Panc1 (cell line): ENCODE measurements at regions not wholly inside any gene's neighbourhood (a gene's known extent, or its start where the extent isn't known, plus 50 kb on each side); places are given as distances from the start of the nearest gene placed in this dataset.

Experiments used
- ATAC-seq: fragments of 200-7000 bp; cut with Tn5 transposase; 2 replicates; pipeline ENCODE4 v1.9.1; 2020; ENCODE audit warnings: mild to moderate bottlenecking, moderate library complexity
- BruUV-seq: library from RNA; stranded (reverse); fragments of 400-500 nt; replicated peaks from 2 replicates; lab custom pipeline; 2021; lab: Mats Ljungman, UMichigan
- CTCF ChIA-PET: fragments of 300-600 bp; sonication (Branson Sonifier 250); formaldehyde crosslinking; loops from one replicate; lab custom pipeline; 2022; ENCODE audit warnings: antibody characterized with exemption; lab: Charles Lee
- POLR2A ChIA-PET: fragments of 300-600 bp; sonication (Branson Sonifier 250); formaldehyde crosslinking; loops from one replicate; lab custom pipeline; 2022; ENCODE audit warnings: antibody characterized with exemption; lab: Charles Lee
- DNase-seq: peaks from one replicate; pipeline ENCODE4 v3.0.0-alpha.2; 2010; ENCODE audit warnings: low read depth, low spot score
- H3K27ac ChIP-seq: 2 replicates; pipeline ENCODE4 v1.5.1; 2011; ENCODE audit warnings: mild to moderate bottlenecking, low read length, inconsistent platforms
- H3K27me3 ChIP-seq: fragments of 200-500 bp; sonication (Bioruptor generic); 2 replicates; pipeline ENCODE4 v1.6.0; 2014; ENCODE audit warnings: low read length, inconsistent platforms; ENCODE audit not compliant: control insufficient read depth, insufficient read depth
- H3K36me3 ChIP-seq: fragments of 200-500 bp; sonication (Bioruptor generic); 2 replicates; pipeline ENCODE4 v1.5.1; 2014; ENCODE audit warnings: inconsistent platforms, mild to moderate bottlenecking, low read length, moderate library complexity; ENCODE audit not compliant: control insufficient read depth, insufficient read depth
- H3K4me1 ChIP-seq: 2 replicates; pipeline ENCODE4 v1.5.1; 2011; ENCODE audit warnings: inconsistent platforms, mild to moderate bottlenecking, low read length, moderate library complexity; ENCODE audit not compliant: control insufficient read depth, insufficient read depth
- H3K4me3 ChIP-seq, 2 experiments: 2 replicates each; pipeline ENCODE4 v1.5.1; 2011 to 2012; ENCODE audit warnings: low read depth in 2 of 2, low read length in 2 of 2, mild to moderate bottlenecking in 2 of 2, inconsistent platforms in 1 of 2, moderate library complexity in 1 of 2
- H3K9me3 ChIP-seq: fragments of 200-500 bp; sonication (Bioruptor generic); 2 replicates; pipeline ENCODE4 v1.5.1; 2014; ENCODE audit warnings: low read depth, mild to moderate bottlenecking, inconsistent platforms, low read length, moderate library complexity; ENCODE audit not compliant: control insufficient read depth, insufficient read depth
- CTCF ChIP-seq: fragments of 450-650 bp; IDR thresholded peaks from 2 replicates; pipeline ENCODE4 v1.5.1; 2017; ENCODE audit warnings: mild to moderate bottlenecking
- POLR2AphosphoS5 ChIP-seq: IDR thresholded peaks from 2 replicates; pipeline ENCODE4 v1.6.1; 2012; ENCODE audit warnings: mild to moderate bottlenecking, low read depth, low read length, moderate library complexity
- REST ChIP-seq, 2 experiments: IDR thresholded peaks; 2 replicates each; pipeline ENCODE4 v1.6.1; 2011 to 2012; ENCODE audit warnings: low read depth in 2 of 2, control low read depth in 1 of 2, low read length in 1 of 2, mild to moderate bottlenecking in 1 of 2, moderate library complexity in 1 of 2; ENCODE audit not compliant: insufficient read depth in 1 of 2
- SIN3A ChIP-seq: IDR thresholded peaks from 2 replicates; pipeline ENCODE4 v1.6.1; 2012; ENCODE audit warnings: low read depth, mild to moderate bottlenecking, low read length, moderate library complexity, borderline replicate concordance; ENCODE audit not compliant: insufficient read depth
- TCF7L2 ChIP-seq: IDR thresholded peaks from 2 replicates; pipeline ENCODE4 v1.6.1; 2011; ENCODE audit warnings: mild to moderate bottlenecking, low read depth, low read length, inconsistent platforms
- in situ Hi-C: cut with HindIII; loops from 2 replicates; pipeline ENCODE4 v1.10.0; 2016; ENCODE audit warnings: low sequenced_read_pairs, low pct_unique_long_range_greater_than_20kb
- intact Hi-C: fragments of 100-400 bp; cut with micrococcal nuclease; formaldehyde crosslinking; loops from one replicate; pipeline ENCODE4 v1.10.0; 2022; ENCODE audit not compliant: unreplicated experiment

GRCh38 chr12:111172786-111173185, 196.1 kb downstream of the PHETA1 start:
- ATAC-seq (no peak), DNase-seq (no peak)
- in situ Hi-C loops (no loop called here), intact Hi-C loops (no loop called here)
- no peaks in the 10 kb centered on the region for H3K4me1 ChIP-seq
- peaks cover 9% of the 10 kb centered on the region; the same call in 1 of the 2 replicates for H3K27me3 ChIP-seq
- no peak overlapping the region for H3K4me3 ChIP-seq
- no peak overlapping the region for H3K27ac ChIP-seq
- no peaks in the 10 kb centered on the region for H3K9me3 ChIP-seq
- ChIA-PET POLR2A (no interaction called here), CTCF (no interaction called here)
- BruUV-seq, result no TSS peak
- TF ChIP-seq CTCF, result no peak
- no peak for TF ChIP-seq SIN3A
- TF ChIP-seq TCF7L2, result no peak
- TF ChIP-seq POLR2AphosphoS5, result no peak
- TF ChIP-seq REST (IDR thresholded peaks at IDR 0.05; ENCODE audit: insufficient read depth in 1 of 2, low read depth in 2 of 2, low read length in 1 of 2), result no peak
- no peaks in the 10 kb centered on the region for H3K36me3 ChIP-seq

- no peak for TF ChIP-seq REST (IDR thresholded peaks at IDR 0.05; ENCODE audit: insufficient read depth in 1 of 2, low read depth in 2 of 2, low read length in 1 of 2)
- no peak for TF ChIP-seq CTCF
- TF ChIP-seq POLR2AphosphoS5, result no peak
- no peak for TF ChIP-seq SIN3A
- no peak for TF ChIP-seq TCF7L2
- Histone ChIP-seq H3K36me3 (no peaks in the 10 kb centered on the region), H3K4me3 (no peak overlapping the region), H3K4me1 (no peaks in the 10 kb centered on the region), H3K9me3 (no peaks in the 10 kb centered on the region), H3K27ac (no peak overlapping the region), H3K27me3 (peaks cover 9% of the 10 kb centered on the region; the same call in 1 of the 2 replicates)
- no TSS peak for BruUV-seq
- intact Hi-C loops, result no loop called here
- POLR2A ChIA-PET, result no interaction called here
- no peak for ATAC-seq
- no peak for DNase-seq
- CTCF ChIA-PET, result interaction anchor here (0.6 kb wide), 1 partner anchor 42 kb away, joined by 4 read pairs; no protein-coding TSS in a partner anchor
- in situ Hi-C loops, result no loop called here
Observed at GRCh38 chr12:111171832-111172231, 197.1 kb downstream of the PHETA1 start.
